HCT116 (cell line): ENCODE measurements at regions not wholly inside any gene's neighbourhood (a gene's known extent, or its start where the extent isn't known, plus 50 kb on each side); places are given as distances from the start of the nearest gene placed in this dataset.

Experiments used
- ATAC-seq: fragments of 200-7000 bp; cut with Tn5 transposase; 2 replicates; pipeline ENCODE4 v1.9.1; 2020; ENCODE audit warnings: mild to moderate bottlenecking, moderate library complexity
- BruUV-seq: library from RNA; stranded (reverse); fragments of 400-500 nt; replicated peaks from 2 replicates; lab custom pipeline; 2021; lab: Mats Ljungman, UMichigan
- CTCF ChIA-PET: fragments of 300-600 bp; sonication (Branson Sonifier 250); formaldehyde crosslinking; loops from one replicate; lab custom pipeline; 2021; ENCODE audit warnings: antibody characterized with exemption; lab: Charles Lee
- POLR2A ChIA-PET: fragments of 300-600, 350-600 bp; sonication (Branson Sonifier 250); formaldehyde crosslinking; loops from one replicate; lab custom pipeline; 2021; ENCODE audit warnings: antibody characterized with exemption; lab: Charles Lee
- RAD21 ChIA-PET, 2 experiments: fragments of 300-600 bp; sonication (Branson Sonifier 250); formaldehyde crosslinking; loops; one replicate each; lab custom pipeline; 2023; ENCODE audit warnings: low total read pairs in 2 of 2; ENCODE audit not compliant: uncharacterized antibody in 2 of 2, unreplicated experiment in 2 of 2, low non-redundant PET in 1 of 2; lab: Charles Lee
- DNase-seq: peaks from one replicate; pipeline ENCODE4 v3.0.0-alpha.2; 2010; ENCODE audit warnings: low read depth, low spot score
- H2AFZ ChIP-seq: fragments of 200-600 bp; shearing (Covaris generic), sonication (generic); 2 replicates; pipeline ENCODE4 v1.6.1; 2017; ENCODE audit warnings: low read depth, mixed run types, mixed read lengths, antibody characterized with exemption, low read length; ENCODE audit not compliant: poor library complexity, severe bottlenecking
- H3K27ac ChIP-seq: 2 replicates; pipeline ENCODE4 v1.5.1; 2012; ENCODE audit warnings: low read depth, low read length
- H3K27me3 ChIP-seq: fragments of 200-600 bp; sonication (generic); 2 replicates; pipeline ENCODE4 v1.6.1; 2016; ENCODE audit warnings: mixed run types, low read length, mixed read lengths; ENCODE audit not compliant: insufficient read depth
- H3K36me3 ChIP-seq, 2 experiments: fragments of 200-500 bp in 1 of 2; fragments of 200-600 bp in 1 of 2; sonication (Bioruptor generic) in 1 of 2; sonication (generic) in 1 of 2; 2 replicates each; pipeline versions ENCODE4 v1.5.1 to v1.6.1; 2014 to 2016; ENCODE audit warnings: low read length in 2 of 2, inconsistent platforms in 1 of 2, mixed read lengths in 1 of 2, mixed run types in 1 of 2; ENCODE audit not compliant: insufficient read depth in 2 of 2, control insufficient read depth in 1 of 2
- H3K4me1 ChIP-seq, 2 experiments: fragments of 200-600 bp in 1 of 2; sonication (generic) in 1 of 2; 2 replicates each; pipeline versions ENCODE4 v1.5.1 to v1.6.1; 2012 to 2017; ENCODE audit warnings: low read length in 2 of 2, inconsistent platforms in 1 of 2, mild to moderate bottlenecking in 1 of 2, mixed read lengths in 1 of 2, mixed run types in 1 of 2, moderate library complexity in 1 of 2; ENCODE audit not compliant: insufficient read depth in 2 of 2, control insufficient read depth in 1 of 2
- H3K4me2 ChIP-seq: fragments of 200-600 bp; sonication (generic); 2 replicates; pipeline ENCODE4 v1.6.1; 2017; ENCODE audit warnings: mixed run types, low read length, mixed read lengths
- H3K4me3 ChIP-seq, 2 experiments: fragments of 200-600 bp in 1 of 2; sonication (generic) in 1 of 2; replicated peaks in 1 of 2; 2 replicates each; pipeline ENCODE4 v1.5.1; 2011 to 2016; ENCODE audit warnings: low read length in 2 of 2, control low read depth in 1 of 2, low read depth in 1 of 2, mild to moderate bottlenecking in 1 of 2, mixed read lengths in 1 of 2, mixed run types in 1 of 2
- H3K79me2 ChIP-seq: fragments of 200-600 bp; sonication (generic); 2 replicates; pipeline ENCODE4 v1.6.1; 2017; ENCODE audit warnings: mild to moderate bottlenecking, mixed run types, low read length, moderate library complexity, mixed read lengths; ENCODE audit not compliant: insufficient read depth
- H3K9ac ChIP-seq: fragments of 200-600 bp; sonication (generic); 2 replicates; pipeline ENCODE4 v1.6.1; 2016; ENCODE audit warnings: low read length, mixed read lengths
- H3K9me2 ChIP-seq: fragments of 200-600 bp; sonication (generic), shearing (Covaris generic); 2 replicates; pipeline ENCODE4 v1.6.1; 2017; ENCODE audit warnings: mixed run types, mild to moderate bottlenecking, moderate library complexity; ENCODE audit not compliant: insufficient read depth
- H3K9me3 ChIP-seq, 2 experiments: fragments of 200-500 bp in 1 of 2; fragments of 200-600 bp in 1 of 2; sonication (Bioruptor generic) in 1 of 2; sonication (generic) in 1 of 2; 2 replicates each; pipeline ENCODE4 v1.6.1; 2014 to 2017; ENCODE audit warnings: low read length in 2 of 2, mixed read lengths in 2 of 2, inconsistent platforms in 1 of 2, low read depth in 1 of 2, mild to moderate bottlenecking in 1 of 2, mixed run types in 1 of 2, moderate library complexity in 1 of 2; ENCODE audit not compliant: control insufficient read depth in 1 of 2, insufficient read depth in 1 of 2
- H4K20me1 ChIP-seq: fragments of 200-600 bp; sonication (generic), shearing (Covaris generic); 2 replicates; pipeline ENCODE4 v1.6.1; 2017; ENCODE audit warnings: mixed run types, mild to moderate bottlenecking, moderate library complexity; ENCODE audit not compliant: insufficient read depth
- CEBPB ChIP-seq: IDR thresholded peaks from 2 replicates; pipeline ENCODE4 v1.6.1; 2012; ENCODE audit warnings: low read depth
- EGR1 ChIP-seq: IDR thresholded peaks from 2 replicates; pipeline ENCODE4 v1.6.1; 2012; ENCODE audit warnings: low read depth
- ELF1 ChIP-seq: IDR thresholded peaks from 2 replicates; pipeline ENCODE4 v1.6.1; 2012; ENCODE audit warnings: low read depth, borderline replicate concordance
- JUND ChIP-seq: IDR thresholded peaks from 2 replicates; pipeline ENCODE4 v1.6.1; 2012
- RAD21 ChIP-seq: IDR thresholded peaks from 2 replicates; pipeline ENCODE4 v1.6.1; 2012; ENCODE audit warnings: low read depth, mild to moderate bottlenecking
- SIN3A ChIP-seq: IDR thresholded peaks from 2 replicates; pipeline ENCODE4 v1.6.1; 2012; ENCODE audit warnings: low read depth
- SP1 ChIP-seq: IDR thresholded peaks from 2 replicates; pipeline ENCODE4 v1.6.1; 2012; ENCODE audit warnings: low read depth
- TCF7L2 ChIP-seq: IDR thresholded peaks from 2 replicates; pipeline ENCODE4 v1.7.0; 2011; ENCODE audit warnings: borderline replicate concordance, inconsistent platforms; ENCODE audit not compliant: insufficient read depth, insufficient read length; ENCODE audit errors: extremely low read depth
- intact Hi-C: fragments of 100-400 bp; cut with micrococcal nuclease; formaldehyde crosslinking; loops from 2 replicates; pipeline ENCODE4 v1.10.0; 2022
- TF ChIP-seq, protein P1 (sequence below): IDR thresholded peaks from 2 replicates; pipeline ENCODE4 v1.6.1; 2011; ENCODE audit warnings: mild to moderate bottlenecking, low read length, moderate library complexity; ENCODE audit not compliant: insufficient replicate concordance; ENCODE audit errors: extremely low read depth

DNA sequence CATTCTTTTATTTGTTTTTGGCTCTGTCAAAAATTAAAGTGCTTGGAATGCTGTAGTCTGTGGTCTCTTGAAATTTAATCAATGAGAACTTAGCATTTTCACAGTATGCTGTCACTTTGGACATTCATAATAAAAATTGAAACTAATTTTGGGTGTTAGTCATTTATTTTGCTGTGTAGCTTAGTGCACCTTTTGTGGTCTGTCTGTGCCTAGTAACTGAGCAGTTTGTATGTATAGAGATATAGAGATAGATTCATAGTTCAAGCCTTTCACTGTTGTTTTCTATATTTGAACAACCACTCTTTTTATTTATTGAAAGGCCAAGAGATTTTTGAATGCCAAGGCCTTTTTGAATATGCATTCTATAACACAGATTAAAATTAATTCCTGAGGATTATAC lies 86.4 kb upstream of the TIAM2 start:
- Histone ChIP-seq H3K9me3 (no peaks in the 10 kb centered on the region), H2AFZ (no peak overlapping the region), H3K4me2 (no peak overlapping the region), H3K27ac (no peak overlapping the region), H3K4me1 (no peaks in the 10 kb centered on the region), H3K9ac (no peak overlapping the region), H3K36me3 (no peaks in the 10 kb centered on the region), H3K9me2 (no peaks in the 10 kb centered on the region), H4K20me1 (no peaks in the 10 kb centered on the region)
- intact Hi-C loops, result no loop called here
- ATAC-seq (no peak), DNase-seq (no peak)
- no TSS peak for BruUV-seq
- ChIA-PET RAD21 (no interaction called here), CTCF (interaction anchor here (1.4 kb wide), 1 partner anchor 41 kb away, joined by 4 read pairs; no protein-coding TSS in a partner anchor)
- TF ChIP-seq EGR1, result no peak
- TF ChIP-seq, all 23 proteins: peak for 0
- H3K27me3 ChIP-seq, result no peaks in the 10 kb centered on the region
- POLR2A ChIA-PET, result no interaction called here
- H3K4me3 ChIP-seq, result no peak overlapping the region
- H3K79me2 ChIP-seq, result no peaks in the 10 kb centered on the region

DNA sequence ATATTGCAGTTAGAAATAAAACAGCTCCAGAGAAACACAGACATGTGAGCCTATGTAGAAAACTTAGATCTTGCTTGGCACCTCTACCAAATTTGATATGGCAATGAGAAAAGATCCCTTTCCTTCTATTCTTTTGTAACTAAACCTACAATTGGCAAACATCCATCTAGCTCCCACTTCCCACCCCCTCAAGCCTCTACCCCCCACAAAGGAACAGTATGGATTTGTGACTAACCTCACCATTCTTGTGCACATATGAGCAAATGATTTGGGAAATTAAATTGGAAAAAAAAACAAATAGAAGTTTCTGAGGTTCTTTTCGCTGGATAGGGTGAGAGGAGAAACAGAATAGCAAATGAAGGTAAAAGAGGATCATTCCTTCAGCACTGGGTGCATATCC lies 85.8 kb upstream of the TIAM2 start:
- Histone ChIP-seq H4K20me1 (no peaks in the 10 kb centered on the region), H3K79me2 (no peaks in the 10 kb centered on the region), H3K9me3 (no peaks in the 10 kb centered on the region), H3K4me1 (no peaks in the 10 kb centered on the region), H3K4me2 (no peak overlapping the region), H2AFZ (no peak overlapping the region), H3K27me3 (no peaks in the 10 kb centered on the region), H3K9me2 (no peaks in the 10 kb centered on the region), H3K27ac (no peak overlapping the region), H3K4me3 (no peak overlapping the region), H3K36me3 (no peaks in the 10 kb centered on the region), H3K9ac (no peak overlapping the region)
- DNase-seq (no peak), ATAC-seq (no peak)
- intact Hi-C loops, result no loop called here
- ChIA-PET RAD21 (no interaction called here), POLR2A (no interaction called here), CTCF (interaction anchor here (1.4 kb wide), 1 partner anchor 41 kb away, joined by 4 read pairs; no protein-coding TSS in a partner anchor)
- no peak for TF ChIP-seq ELF1
- no TSS peak for BruUV-seq

DNA sequence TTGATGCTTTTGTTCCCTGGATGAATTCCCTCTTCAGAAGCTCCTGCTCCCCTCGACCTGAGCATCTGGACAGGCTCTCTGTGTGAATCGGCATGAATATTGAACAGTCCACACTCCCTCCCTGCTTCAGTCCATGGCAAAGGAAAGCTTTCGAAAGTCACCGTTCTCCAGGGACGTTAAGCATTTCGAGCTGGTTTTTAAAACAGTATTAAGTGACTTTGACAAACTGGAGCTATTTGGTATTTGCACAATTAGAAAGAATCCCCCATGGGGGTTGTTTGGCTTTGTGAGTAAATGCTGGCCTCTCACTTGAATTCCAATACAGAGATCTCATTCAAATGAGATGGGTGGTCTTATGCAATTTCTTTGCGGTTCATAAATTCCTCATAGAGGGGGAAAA lies 85.3 kb upstream of the TIAM2 start:
- Histone ChIP-seq H3K36me3 (no peaks in the 10 kb centered on the region), H2AFZ (no peak overlapping the region), H3K79me2 (no peaks in the 10 kb centered on the region), H3K4me2 (no peak overlapping the region), H3K27me3 (no peaks in the 10 kb centered on the region), H3K9me3 (no peaks in the 10 kb centered on the region), H3K4me1 (no peaks in the 10 kb centered on the region), H3K4me3 (no peak overlapping the region), H3K9me2 (no peaks in the 10 kb centered on the region), H4K20me1 (no peaks in the 10 kb centered on the region), H3K27ac (no peak overlapping the region), H3K9ac (no peak overlapping the region)
- CTCF ChIA-PET, result interaction anchor here (1.4 kb wide), 1 partner anchor 42 kb away, joined by 4 read pairs; no protein-coding TSS in a partner anchor
- TF ChIP-seq JUND, result no peak
- TF ChIP-seq, protein P1, sequence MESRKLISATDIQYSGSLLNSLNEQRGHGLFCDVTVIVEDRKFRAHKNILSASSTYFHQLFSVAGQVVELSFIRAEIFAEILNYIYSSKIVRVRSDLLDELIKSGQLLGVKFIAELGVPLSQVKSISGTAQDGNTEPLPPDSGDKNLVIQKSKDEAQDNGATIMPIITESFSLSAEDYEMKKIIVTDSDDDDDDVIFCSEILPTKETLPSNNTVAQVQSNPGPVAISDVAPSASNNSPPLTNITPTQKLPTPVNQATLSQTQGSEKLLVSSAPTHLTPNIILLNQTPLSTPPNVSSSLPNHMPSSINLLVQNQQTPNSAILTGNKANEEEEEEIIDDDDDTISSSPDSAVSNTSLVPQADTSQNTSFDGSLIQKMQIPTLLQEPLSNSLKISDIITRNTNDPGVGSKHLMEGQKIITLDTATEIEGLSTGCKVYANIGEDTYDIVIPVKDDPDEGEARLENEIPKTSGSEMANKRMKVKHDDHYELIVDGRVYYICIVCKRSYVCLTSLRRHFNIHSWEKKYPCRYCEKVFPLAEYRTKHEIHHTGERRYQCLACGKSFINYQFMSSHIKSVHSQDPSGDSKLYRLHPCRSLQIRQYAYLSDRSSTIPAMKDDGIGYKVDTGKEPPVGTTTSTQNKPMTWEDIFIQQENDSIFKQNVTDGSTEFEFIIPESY, result no peak
- no peak for TF ChIP-seq TCF7L2
- TF ChIP-seq RAD21, result no peak
- TF ChIP-seq CEBPB, result no peak
- no peak for TF ChIP-seq SP1
- no peak for TF ChIP-seq SIN3A
- no TSS peak for BruUV-seq
- ATAC-seq (no peak), DNase-seq (no peak)
- intact Hi-C loops, result no loop called here
- POLR2A ChIA-PET, result no interaction called here
- RAD21 ChIA-PET, result no interaction called here
